ENCODE measurements at regions not wholly inside any gene's neighbourhood (a gene's known extent, or its start where the extent isn't known, plus 50 kb on each side); places are given as distances from the start of the nearest gene placed in this dataset.

- Histone ChIP-seq H3K4me3 (ENCODE audit: low read depth in 1 of 2, low read length in 2 of 2) (no peak overlapping the region), H3K27me3 (ENCODE audit: insufficient read depth, low read length, poor library complexity) (peaks cover 11% of the 10 kb centered on the region), H3K79me2 (ENCODE audit: insufficient read depth, low read length) (no peaks in the 10 kb centered on the region), H4K20me1 (ENCODE audit: insufficient read depth, low read length) (no peaks in the 10 kb centered on the region), H3K4me2 (ENCODE audit: insufficient read depth, low read length) (no peak overlapping the region), H2AFZ (ENCODE audit: low read depth, low read length) (no peak overlapping the region), H3K36me3 (ENCODE audit: insufficient read depth, low read length) (no peaks in the 10 kb centered on the region), H3K27ac (ENCODE audit: low read length) (no peak overlapping the region), H3K9ac (ENCODE audit: low read depth, low read length) (no peak overlapping the region), H3K4me1 (ENCODE audit: insufficient read depth, low read length) (no peaks in the 10 kb centered on the region), H3K9me3 (ENCODE audit: insufficient read depth, low read length, severe bottlenecking) (no peaks in the 10 kb centered on the region)
- no peak for DNase-seq
- no peak for TF ChIP-seq CTCF (IDR thresholded peaks at IDR 0.05; ENCODE audit: borderline replicate concordance, extremely low read depth, low read length, poor library complexity, severe bottlenecking)
- no peak for TF ChIP-seq EZH2 (IDR thresholded peaks at IDR 0.05; ENCODE audit: borderline replicate concordance, low read depth, low read length, severe bottlenecking)
- no peak for ATAC-seq (ENCODE audit: insufficient read depth, low read depth)
Measured at GRCh38 chr11:133697603-133698180, 147.6 kb downstream of the SPATA19 start.

DNA sequence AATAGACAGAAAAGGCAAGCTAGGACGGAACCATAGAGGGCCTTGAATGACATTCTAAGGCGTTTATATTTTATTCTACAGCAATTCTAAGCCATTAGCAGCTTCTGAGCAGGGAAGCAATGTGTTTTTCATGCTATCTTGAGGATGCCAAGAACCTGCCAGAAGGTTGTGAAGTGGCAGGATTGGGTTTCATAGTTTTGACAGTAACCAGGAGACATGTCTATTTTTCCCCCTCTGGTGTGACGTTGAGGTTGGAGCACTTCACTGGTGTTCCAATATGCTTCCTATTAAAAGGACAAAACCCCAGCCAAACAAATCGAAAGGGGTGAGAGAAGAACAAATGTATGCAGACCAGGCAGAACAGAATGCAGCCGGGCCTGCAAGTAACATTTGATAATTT, 148.2 kb downstream of the SPATA19 start:
- H3K79me2 ChIP-seq (ENCODE audit: insufficient read depth, low read length): no peaks in the 10 kb centered on the region
- no peak overlapping the region for H3K4me2 ChIP-seq (ENCODE audit: insufficient read depth, low read length)
- H3K4me3 ChIP-seq (ENCODE audit: low read depth in 1 of 2, low read length in 2 of 2): no peak overlapping the region
- H3K27me3 ChIP-seq (ENCODE audit: insufficient read depth, low read length, poor library complexity): peaks cover 16% of the 10 kb centered on the region
- TF ChIP-seq CTCF (IDR thresholded peaks at IDR 0.05; ENCODE audit: borderline replicate concordance, extremely low read depth, low read length, poor library complexity, severe bottlenecking) (no peak), EZH2 (IDR thresholded peaks at IDR 0.05; ENCODE audit: borderline replicate concordance, low read depth, low read length, severe bottlenecking) (no peak)
- no peaks in the 10 kb centered on the region for H3K9me3 ChIP-seq (ENCODE audit: insufficient read depth, low read length, severe bottlenecking)
- DNase-seq (no peak), ATAC-seq (ENCODE audit: insufficient read depth, low read depth) (no peak)
- H4K20me1 ChIP-seq (ENCODE audit: insufficient read depth, low read length): no peaks in the 10 kb centered on the region
- H3K27ac ChIP-seq (ENCODE audit: low read length): no peak overlapping the region
- H3K36me3 ChIP-seq (ENCODE audit: insufficient read depth, low read length): no peaks in the 10 kb centered on the region
- no peak overlapping the region for H3K9ac ChIP-seq (ENCODE audit: low read depth, low read length)
- no peak overlapping the region for H2AFZ ChIP-seq (ENCODE audit: low read depth, low read length)
- H3K4me1 ChIP-seq (ENCODE audit: insufficient read depth, low read length): no peaks in the 10 kb centered on the region

DNA sequence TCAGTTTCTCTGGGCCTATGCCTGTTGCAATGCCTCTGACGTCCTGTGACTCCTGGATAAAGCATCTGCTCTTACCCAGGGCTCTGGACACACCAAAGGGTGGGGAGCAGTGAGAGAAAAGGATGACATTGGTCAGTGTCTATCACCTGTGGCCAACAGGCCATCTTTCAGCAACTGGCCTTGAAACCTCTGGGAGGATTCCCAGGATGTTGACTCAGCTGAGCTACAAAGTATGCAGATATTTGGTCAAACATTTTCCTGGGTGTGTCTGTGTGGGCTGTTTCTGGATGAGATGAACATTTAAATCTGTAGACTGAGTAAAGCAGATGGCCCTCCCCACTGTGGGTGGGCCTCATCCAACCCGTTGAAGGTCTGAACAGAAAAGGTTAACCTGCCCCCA, 149.9 kb downstream of the SPATA19 start:
- DNase-seq (no peak), ATAC-seq (ENCODE audit: insufficient read depth, low read depth) (no peak)
- no peak for TF ChIP-seq EZH2 (IDR thresholded peaks at IDR 0.05; ENCODE audit: borderline replicate concordance, low read depth, low read length, severe bottlenecking)
- no peak for TF ChIP-seq CTCF (IDR thresholded peaks at IDR 0.05; ENCODE audit: borderline replicate concordance, extremely low read depth, low read length, poor library complexity, severe bottlenecking)
- no peaks in the 10 kb centered on the region for H4K20me1 ChIP-seq (ENCODE audit: insufficient read depth, low read length)
- H3K4me3 ChIP-seq (ENCODE audit: low read depth in 1 of 2, low read length in 2 of 2): no peak overlapping the region
- no peak overlapping the region for H3K9ac ChIP-seq (ENCODE audit: low read depth, low read length)
- H3K36me3 ChIP-seq (ENCODE audit: insufficient read depth, low read length): no peaks in the 10 kb centered on the region
- no peaks in the 10 kb centered on the region for H3K79me2 ChIP-seq (ENCODE audit: insufficient read depth, low read length)
- H3K4me2 ChIP-seq (ENCODE audit: insufficient read depth, low read length): no peak overlapping the region
- H2AFZ ChIP-seq (ENCODE audit: low read depth, low read length): no peak overlapping the region
- no peak overlapping the region for H3K27ac ChIP-seq (ENCODE audit: low read length)
- H3K27me3 ChIP-seq (ENCODE audit: insufficient read depth, low read length, poor library complexity): peaks cover 18% of the 10 kb centered on the region
- H3K4me1 ChIP-seq (ENCODE audit: insufficient read depth, low read length): no peaks in the 10 kb centered on the region
- H3K9me3 ChIP-seq (ENCODE audit: insufficient read depth, low read length, severe bottlenecking): no peaks in the 10 kb centered on the region

GRCh38 chr11:133694701-133695100, 150.6 kb downstream of the SPATA19 start:
- H3K9ac ChIP-seq (ENCODE audit: low read depth, low read length): no peak overlapping the region
- DNase-seq (no peak), ATAC-seq (ENCODE audit: insufficient read depth, low read depth) (no peak)
- no peaks in the 10 kb centered on the region for H3K4me1 ChIP-seq (ENCODE audit: insufficient read depth, low read length)
- H2AFZ ChIP-seq (ENCODE audit: low read depth, low read length): no peak overlapping the region
- peaks cover 21% of the 10 kb centered on the region for H3K27me3 ChIP-seq (ENCODE audit: insufficient read depth, low read length, poor library complexity)
- no peak overlapping the region for H3K27ac ChIP-seq (ENCODE audit: low read length)
- TF ChIP-seq EZH2 (IDR thresholded peaks at IDR 0.05; ENCODE audit: borderline replicate concordance, low read depth, low read length, severe bottlenecking): no peak
- no peak for TF ChIP-seq CTCF (IDR thresholded peaks at IDR 0.05; ENCODE audit: borderline replicate concordance, extremely low read depth, low read length, poor library complexity, severe bottlenecking)
- H4K20me1 ChIP-seq (ENCODE audit: insufficient read depth, low read length): no peaks in the 10 kb centered on the region
- H3K4me3 ChIP-seq (ENCODE audit: low read depth in 1 of 2, low read length in 2 of 2): no peak overlapping the region
- no peak overlapping the region for H3K4me2 ChIP-seq (ENCODE audit: insufficient read depth, low read length)
- no peaks in the 10 kb centered on the region for H3K9me3 ChIP-seq (ENCODE audit: insufficient read depth, low read length, severe bottlenecking)
- H3K79me2 ChIP-seq (ENCODE audit: insufficient read depth, low read length): no peaks in the 10 kb centered on the region
- no peaks in the 10 kb centered on the region for H3K36me3 ChIP-seq (ENCODE audit: insufficient read depth, low read length)

All from DND-41 (cell line).